ENCODE measurements at regions not wholly inside any gene's neighbourhood (a gene's known extent, or its start where the extent isn't known, plus 50 kb on each side); places are given as distances from the start of the nearest gene placed in this dataset.

DNA sequence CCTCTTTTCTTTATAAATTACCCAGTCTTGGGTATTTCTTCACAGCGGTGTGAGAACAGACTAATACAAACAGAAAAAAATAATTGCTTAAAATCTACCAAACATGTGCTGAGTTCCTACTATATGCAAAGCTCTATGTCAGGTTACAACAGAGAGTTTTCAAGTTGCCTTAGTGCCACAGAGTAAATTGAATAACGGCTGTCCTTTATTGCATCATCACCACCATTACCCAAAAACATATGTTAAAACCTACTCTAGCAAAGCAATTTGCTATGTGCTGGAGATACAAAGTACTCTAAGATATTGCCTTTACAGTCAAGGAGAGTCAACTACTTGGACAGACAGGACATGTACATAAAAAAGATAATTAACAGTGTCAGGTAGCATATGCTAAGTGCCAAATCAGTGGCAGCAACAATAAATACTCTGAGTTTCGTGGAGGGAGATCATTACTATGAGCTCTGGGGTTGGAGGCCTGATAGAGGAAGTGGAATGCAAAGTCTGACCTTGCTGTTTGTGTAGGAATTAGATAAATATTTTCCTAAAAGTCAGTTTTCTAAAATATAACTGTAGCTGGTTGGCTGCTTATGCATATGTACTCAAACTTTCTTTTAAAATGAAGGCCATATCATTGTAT, 1058.7 kb upstream of the WWC1 start:
- no peaks in the 10 kb centered on the region for H3K27me3 ChIP-seq (ENCODE audit: control insufficient read depth, insufficient read depth, low read length)
- WGBS (ENCODE audit: insufficient coverage, low lambda C conversion rate): no CpG with 5 or more reads among the region's 3 CpGs
- DNase-seq: no peak
- H3K9me3 ChIP-seq (ENCODE audit: control insufficient read depth, low read depth, low read length): peaks cover 13% of the 10 kb centered on the region
- H3K4me1 ChIP-seq (ENCODE audit: control insufficient read depth, insufficient read depth, low read length): no peaks in the 10 kb centered on the region
- no peak overlapping the region for H3K4me3 ChIP-seq (ENCODE audit: low read length)
- no peaks in the 10 kb centered on the region for H3K36me3 ChIP-seq (ENCODE audit: control insufficient read depth, insufficient read depth, low read length)
- no peak overlapping the region for H3K27ac ChIP-seq (ENCODE audit: low read length)

DNA sequence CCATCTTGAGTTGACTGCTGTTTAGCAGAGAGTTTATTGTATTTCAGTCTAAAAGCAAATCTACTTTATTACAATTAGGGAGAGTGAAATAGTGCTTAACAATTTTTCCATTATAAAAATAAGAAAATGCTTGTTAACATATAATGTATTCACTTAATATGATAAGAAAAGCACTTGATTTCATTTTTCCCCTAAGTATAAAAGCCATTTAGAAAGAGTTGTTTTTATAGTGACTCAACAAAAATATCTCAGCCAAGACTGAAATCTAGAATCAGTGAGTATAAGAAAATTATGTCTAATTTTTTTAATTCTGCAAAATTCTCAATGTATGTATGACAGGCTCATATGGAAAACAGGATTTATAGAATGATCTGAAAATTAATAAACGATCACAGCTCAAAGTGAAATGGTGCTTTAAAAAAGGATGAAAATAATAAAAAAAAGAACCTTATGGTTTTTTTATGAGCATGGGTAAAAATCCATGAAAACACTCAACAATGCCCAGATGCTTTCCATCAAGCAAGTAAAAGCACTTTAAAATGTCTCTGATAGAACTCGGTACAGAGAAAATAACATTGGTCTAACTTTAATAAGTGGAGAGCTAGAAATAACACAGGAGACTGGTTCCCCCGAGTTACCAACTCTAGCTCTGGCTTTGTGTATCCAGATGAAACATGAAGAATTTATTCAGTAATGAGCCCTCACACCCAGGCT, 1057.8 kb upstream of the WWC1 start:
- Histone ChIP-seq H3K27ac (ENCODE audit: low read length) (no peak overlapping the region), H3K9me3 (ENCODE audit: control insufficient read depth, low read depth, low read length) (peaks cover 6% of the 10 kb centered on the region), H3K27me3 (ENCODE audit: control insufficient read depth, insufficient read depth, low read length) (no peaks in the 10 kb centered on the region), H3K4me3 (ENCODE audit: low read length) (no peak overlapping the region), H3K4me1 (ENCODE audit: control insufficient read depth, insufficient read depth, low read length) (no peaks in the 10 kb centered on the region), H3K36me3 (ENCODE audit: control insufficient read depth, insufficient read depth, low read length) (no peaks in the 10 kb centered on the region)
- DNase-seq: no peak
- 90% methylated on average over 2 of the region's 3 CpGs for WGBS (ENCODE audit: insufficient coverage, low lambda C conversion rate)

DNA sequence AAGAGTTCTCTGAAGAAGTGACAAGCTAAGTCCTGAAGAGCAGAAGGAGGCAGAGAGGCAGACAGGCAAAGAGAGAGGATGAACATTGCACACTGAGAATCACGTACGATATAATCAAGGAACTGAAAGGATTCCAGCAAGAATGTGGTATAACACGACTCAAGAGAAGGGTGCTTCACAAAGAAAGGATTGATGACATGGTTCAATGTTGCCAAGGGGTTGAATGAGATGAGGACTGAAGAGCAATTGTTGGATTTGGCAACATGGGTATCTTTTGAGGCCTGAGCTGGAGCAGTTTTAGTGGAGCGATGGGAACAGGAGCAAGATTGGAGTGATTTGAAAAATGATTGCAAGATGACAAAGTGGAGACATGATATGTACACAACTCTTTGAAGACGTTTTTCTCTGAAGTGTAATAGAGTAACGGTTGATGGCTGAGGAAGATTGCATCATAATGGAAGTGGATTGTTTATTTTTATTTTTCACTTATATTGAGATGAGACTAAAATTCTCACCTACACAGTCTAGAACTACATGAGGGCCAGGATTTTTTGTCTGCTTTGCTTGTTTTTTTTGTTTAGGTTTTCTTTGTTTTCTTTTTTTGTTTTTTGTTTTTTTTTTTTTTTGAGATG, 1049.9 kb upstream of the WWC1 start:
- 69% methylated on average over 2 of the region's 6 CpGs for WGBS (ENCODE audit: insufficient coverage, low lambda C conversion rate)
- H3K4me3 ChIP-seq (ENCODE audit: low read length): no peak overlapping the region
- H3K36me3 ChIP-seq (ENCODE audit: control insufficient read depth, insufficient read depth, low read length): no peaks in the 10 kb centered on the region
- no peaks in the 10 kb centered on the region for H3K27me3 ChIP-seq (ENCODE audit: control insufficient read depth, insufficient read depth, low read length)
- H3K27ac ChIP-seq (ENCODE audit: low read length): no peak overlapping the region
- H3K4me1 ChIP-seq (ENCODE audit: control insufficient read depth, insufficient read depth, low read length): no peaks in the 10 kb centered on the region
- no peak for DNase-seq
- no peaks in the 10 kb centered on the region for H3K9me3 ChIP-seq (ENCODE audit: control insufficient read depth, low read depth, low read length)

DNA sequence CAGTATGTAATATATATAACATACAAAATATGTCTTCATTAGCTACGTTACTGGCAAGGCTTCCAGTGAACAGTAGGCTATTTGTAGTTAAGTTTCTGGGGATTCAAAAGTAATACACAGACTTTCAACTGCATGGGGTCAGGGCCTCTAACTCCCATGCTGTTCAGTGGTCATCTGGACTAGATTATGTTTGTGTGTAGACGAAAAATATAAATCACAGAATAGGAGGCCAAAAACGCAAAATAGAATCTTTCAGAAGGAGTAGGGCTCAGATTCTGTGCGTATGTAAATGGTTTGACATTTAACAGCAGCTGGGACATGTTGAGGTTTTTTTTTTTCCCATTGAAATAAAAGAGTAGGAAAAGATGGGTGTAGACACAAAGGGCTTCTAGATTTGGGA, 1048.7 kb upstream of the WWC1 start:
- Histone ChIP-seq H3K9me3 (ENCODE audit: control insufficient read depth, low read depth, low read length) (no peaks in the 10 kb centered on the region), H3K27me3 (ENCODE audit: control insufficient read depth, insufficient read depth, low read length) (no peaks in the 10 kb centered on the region), H3K36me3 (ENCODE audit: control insufficient read depth, insufficient read depth, low read length) (no peaks in the 10 kb centered on the region), H3K27ac (ENCODE audit: low read length) (no peak overlapping the region), H3K4me1 (ENCODE audit: control insufficient read depth, insufficient read depth, low read length) (no peaks in the 10 kb centered on the region), H3K4me3 (ENCODE audit: low read length) (no peak overlapping the region)
- WGBS (ENCODE audit: insufficient coverage, low lambda C conversion rate): 89% methylated on average over 3 of the region's 4 CpGs
- DNase-seq: no peak

DNA sequence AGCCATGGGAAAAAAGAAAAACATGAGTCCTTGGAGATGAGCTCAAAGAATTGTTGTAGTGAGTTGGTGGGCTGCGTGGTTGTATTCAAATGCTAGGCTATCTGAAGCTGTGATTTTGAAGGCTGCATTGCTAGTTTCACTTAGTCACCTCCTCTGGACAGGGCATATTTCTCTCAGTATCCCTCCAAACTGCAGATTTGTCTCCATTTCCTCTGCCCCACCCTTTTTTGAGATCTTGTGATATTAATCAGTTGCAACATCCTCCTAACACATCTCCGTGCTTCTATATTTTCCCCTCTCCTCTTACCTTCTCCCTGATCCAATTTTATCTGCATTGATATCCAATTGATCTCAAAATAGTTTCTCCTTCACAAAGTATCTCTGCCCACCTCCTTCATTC, 1048.0 kb upstream of the WWC1 start:
- H3K36me3 ChIP-seq (ENCODE audit: control insufficient read depth, insufficient read depth, low read length): no peaks in the 10 kb centered on the region
- H3K27me3 ChIP-seq (ENCODE audit: control insufficient read depth, insufficient read depth, low read length): no peaks in the 10 kb centered on the region
- DNase-seq: no peak
- no peak overlapping the region for H3K27ac ChIP-seq (ENCODE audit: low read length)
- no peak overlapping the region for H3K4me3 ChIP-seq (ENCODE audit: low read length)
- 90% methylated on average over 1 of the region's 2 CpGs for WGBS (ENCODE audit: insufficient coverage, low lambda C conversion rate)
- H3K4me1 ChIP-seq (ENCODE audit: control insufficient read depth, insufficient read depth, low read length): no peaks in the 10 kb centered on the region
- H3K9me3 ChIP-seq (ENCODE audit: control insufficient read depth, low read depth, low read length): no peaks in the 10 kb centered on the region

DNA sequence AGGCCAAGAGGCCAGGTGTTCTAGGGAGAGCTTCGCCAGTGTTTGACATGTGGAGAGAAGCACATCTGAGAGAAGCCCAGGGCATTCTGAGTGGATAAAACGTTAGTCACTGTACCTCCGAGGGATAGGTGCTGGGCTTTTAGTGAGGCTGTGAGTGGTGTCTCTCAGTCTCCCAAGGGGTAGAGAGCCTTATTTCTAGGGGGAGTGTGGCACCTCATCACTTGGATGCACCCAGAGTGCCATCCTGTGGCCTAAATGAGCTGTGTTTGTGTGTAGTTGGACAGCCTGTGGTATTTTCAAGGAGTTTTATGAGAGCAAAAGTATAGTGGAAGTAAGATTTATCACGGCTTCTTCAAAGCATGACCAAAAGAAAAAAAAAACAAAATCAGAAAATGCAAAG, 1046.9 kb upstream of the WWC1 start:
- H3K27me3 ChIP-seq (ENCODE audit: control insufficient read depth, insufficient read depth, low read length): no peaks in the 10 kb centered on the region
- no peak overlapping the region for H3K4me3 ChIP-seq (ENCODE audit: low read length)
- 67% methylated on average over 1 of the region's 4 CpGs for WGBS (ENCODE audit: insufficient coverage, low lambda C conversion rate)
- no peaks in the 10 kb centered on the region for H3K36me3 ChIP-seq (ENCODE audit: control insufficient read depth, insufficient read depth, low read length)
- DNase-seq: no peak
- H3K4me1 ChIP-seq (ENCODE audit: control insufficient read depth, insufficient read depth, low read length): no peaks in the 10 kb centered on the region
- no peaks in the 10 kb centered on the region for H3K9me3 ChIP-seq (ENCODE audit: control insufficient read depth, low read depth, low read length)
- H3K27ac ChIP-seq (ENCODE audit: low read length): no peak overlapping the region

DNA sequence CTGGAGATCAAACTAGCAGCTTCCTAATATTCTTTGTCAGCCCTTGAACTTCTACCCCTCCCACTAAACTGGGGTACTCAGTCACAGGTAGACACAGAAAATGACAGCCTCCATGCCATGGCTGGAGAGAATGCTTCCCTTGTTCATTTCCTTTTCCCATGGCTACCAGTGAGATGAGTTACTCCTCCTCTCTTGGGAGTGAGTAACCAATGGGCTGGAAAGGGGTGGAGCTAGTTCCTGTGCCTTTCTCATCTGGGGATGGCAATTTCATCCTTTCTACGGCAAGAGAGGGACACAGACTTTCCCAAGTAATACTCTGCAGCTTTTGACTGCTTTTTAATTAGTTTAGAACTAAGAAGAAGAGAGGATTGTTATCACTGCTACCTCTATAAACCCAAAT, 1045.6 kb upstream of the WWC1 start:
- Histone ChIP-seq H3K9me3 (ENCODE audit: control insufficient read depth, low read depth, low read length) (no peaks in the 10 kb centered on the region), H3K27ac (ENCODE audit: low read length) (no peak overlapping the region), H3K27me3 (ENCODE audit: control insufficient read depth, insufficient read depth, low read length) (no peaks in the 10 kb centered on the region), H3K4me3 (ENCODE audit: low read length) (no peak overlapping the region), H3K4me1 (ENCODE audit: control insufficient read depth, insufficient read depth, low read length) (no peaks in the 10 kb centered on the region), H3K36me3 (ENCODE audit: control insufficient read depth, insufficient read depth, low read length) (no peaks in the 10 kb centered on the region)
- WGBS (ENCODE audit: insufficient coverage, low lambda C conversion rate): no CpG with 5 or more reads among the region's 1 CpG
- DNase-seq: no peak

DNA sequence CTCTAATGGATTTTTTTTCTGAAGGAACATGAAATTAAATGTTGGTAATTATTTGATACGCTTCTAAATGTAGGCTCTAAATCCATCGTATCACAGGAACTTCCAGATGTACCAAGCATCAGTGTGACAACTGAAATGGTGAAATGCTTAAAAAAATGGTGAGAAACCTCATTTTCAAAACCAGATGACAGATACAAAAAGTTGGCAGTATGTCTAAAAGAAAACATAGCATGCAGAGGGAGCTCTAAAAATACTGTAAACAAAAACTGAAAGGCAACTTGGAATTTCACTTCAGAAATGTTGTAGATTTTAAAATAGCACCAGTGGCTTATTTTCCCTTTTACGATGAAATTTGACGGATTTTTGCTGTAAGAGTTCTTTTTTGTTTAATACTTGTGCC, 1043.6 kb upstream of the WWC1 start:
- no peaks in the 10 kb centered on the region for H3K4me1 ChIP-seq (ENCODE audit: control insufficient read depth, insufficient read depth, low read length)
- no peak overlapping the region for H3K4me3 ChIP-seq (ENCODE audit: low read length)
- H3K27ac ChIP-seq (ENCODE audit: low read length): no peak overlapping the region
- no peak for DNase-seq
- no peaks in the 10 kb centered on the region for H3K27me3 ChIP-seq (ENCODE audit: control insufficient read depth, insufficient read depth, low read length)
- no peaks in the 10 kb centered on the region for H3K36me3 ChIP-seq (ENCODE audit: control insufficient read depth, insufficient read depth, low read length)
- 100% methylated on average over 2 of the region's 4 CpGs for WGBS (ENCODE audit: insufficient coverage, low lambda C conversion rate)
- no peaks in the 10 kb centered on the region for H3K9me3 ChIP-seq (ENCODE audit: control insufficient read depth, low read depth, low read length)

DNA sequence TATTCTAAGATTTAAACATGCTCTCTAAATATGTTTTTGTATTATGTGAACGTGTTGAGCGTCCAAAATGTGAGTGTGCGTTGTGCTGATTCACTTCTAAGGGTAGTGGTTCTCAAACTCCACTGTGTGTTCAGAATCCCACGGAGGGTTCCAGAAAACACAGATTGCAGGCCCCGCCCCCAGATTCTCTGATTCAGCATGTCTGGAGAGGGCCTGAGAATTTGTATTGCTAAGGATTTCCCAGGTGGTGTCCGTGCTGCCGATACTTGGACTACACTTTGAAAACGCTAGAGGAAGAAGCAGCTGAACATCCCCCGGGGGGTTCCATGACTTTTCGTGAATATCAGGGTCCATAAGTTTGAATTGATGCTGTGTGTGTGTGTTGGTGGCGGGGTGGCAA, 1043.2 kb upstream of the WWC1 start:
- no peak overlapping the region for H3K4me3 ChIP-seq (ENCODE audit: low read length)
- DNase-seq: no peak
- H3K27me3 ChIP-seq (ENCODE audit: control insufficient read depth, insufficient read depth, low read length): no peaks in the 10 kb centered on the region
- H3K9me3 ChIP-seq (ENCODE audit: control insufficient read depth, low read depth, low read length): no peaks in the 10 kb centered on the region
- no peaks in the 10 kb centered on the region for H3K36me3 ChIP-seq (ENCODE audit: control insufficient read depth, insufficient read depth, low read length)
- no CpG with 5 or more reads among the region's 11 CpGs for WGBS (ENCODE audit: insufficient coverage, low lambda C conversion rate)
- H3K27ac ChIP-seq (ENCODE audit: low read length): no peak overlapping the region
- no peaks in the 10 kb centered on the region for H3K4me1 ChIP-seq (ENCODE audit: control insufficient read depth, insufficient read depth, low read length)

DNA sequence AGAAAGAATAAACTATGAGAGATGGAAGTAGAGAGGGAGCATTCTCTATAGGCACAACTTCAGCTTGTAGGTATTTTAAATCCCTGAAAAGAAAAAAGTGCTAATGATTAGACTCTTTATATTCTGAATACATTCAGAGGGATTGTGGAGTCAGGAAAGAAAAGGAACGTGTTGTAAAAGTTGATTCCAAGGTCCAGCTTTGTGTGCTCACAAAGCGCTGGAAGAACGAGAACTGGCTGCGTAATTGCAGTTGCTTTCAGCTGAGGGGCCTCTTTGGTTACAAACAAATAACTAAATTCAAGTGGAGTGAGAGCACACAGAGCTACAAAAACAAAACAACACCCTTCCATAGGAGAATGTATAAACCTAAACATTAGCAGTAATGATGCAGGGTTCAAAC, 1040.4 kb upstream of the WWC1 start:
- peak in 1 of 2 donors; percentile 35 for DNase-seq
- 25% methylated on average over 2 of the region's 4 CpGs for WGBS (ENCODE audit: insufficient coverage, low lambda C conversion rate)

More for the DNA sequence above, 1040.4 kb upstream of the WWC1 start:
- Histone ChIP-seq H3K9me3 (ENCODE audit: control insufficient read depth, low read depth, low read length) (no peaks in the 10 kb centered on the region), H3K27me3 (ENCODE audit: control insufficient read depth, insufficient read depth, low read length) (no peaks in the 10 kb centered on the region), H3K4me1 (ENCODE audit: control insufficient read depth, insufficient read depth, low read length) (no peaks in the 10 kb centered on the region), H3K27ac (ENCODE audit: low read length) (no peak overlapping the region), H3K4me3 (ENCODE audit: low read length) (no peak overlapping the region), H3K36me3 (ENCODE audit: control insufficient read depth, insufficient read depth, low read length) (no peaks in the 10 kb centered on the region)
